Stomach (tissue), 8 donors: ENCODE measurements at regions not wholly inside any gene's neighbourhood (a gene's known extent, or its start where the extent isn't known, plus 50 kb on each side); places are given as distances from the start of the nearest gene placed in this dataset.
A peak's percentile ranks its signal among the peaks of the same experiment; 100 is the strongest.

Experiments used
- DNase-seq, 2 donors: peaks; one replicate each; pipeline versions ENCODE4 v3.0.0 to v3.0.0-alpha.2; 2013 to 2019
- H3K27ac ChIP-seq, 5 donors: fragments of 200-600 bp in 4 of 5; sonication (generic) in 4 of 5; one replicate each; pipeline ENCODE4 v1.5.1; 2013 to 2019; ENCODE audit warnings: mild to moderate bottlenecking in 1 of 5, moderate library complexity in 1 of 5
- H3K27me3 ChIP-seq, 3 donors: fragments of 200-600 bp; sonication (generic); one replicate each; pipeline ENCODE4 v1.5.1; 2017 to 2019; ENCODE audit warnings: mixed run types in 1 of 3
- H3K36me3 ChIP-seq, 4 donors: fragments of 200-600 bp; sonication (generic); 1 replicate in 3 of 4; 2 replicates in 1 of 4; pipeline ENCODE4 v1.5.1; 2016 to 2019
- H3K4me1 ChIP-seq, 4 donors: fragments of 200-600 bp; sonication (generic); one replicate each; pipeline ENCODE4 v1.5.1; 2016 to 2019
- H3K4me3 ChIP-seq, 4 donors: fragments of 200-600 bp; sonication (generic) in 3 of 4; one replicate each; pipeline ENCODE4 v1.5.1; 2016 to 2019; ENCODE audit warnings: mild to moderate bottlenecking in 1 of 4
- H3K9me3 ChIP-seq, 4 donors: fragments of 200-600 bp; sonication (generic); one replicate each; pipeline ENCODE4 v1.5.1; 2016 to 2019
- CTCF ChIP-seq, 7 experiments: fragments of 450-650 bp in 4 of 7; fragments of 200-600 bp in 3 of 7; sonication (generic) in 3 of 7; IDR thresholded peaks; one replicate each; pipeline ENCODE4 v1.5.1; 2016 to 2019; ENCODE audit warnings: antibody characterized with exemption in 7 of 7, control low read depth in 2 of 7, mild to moderate bottlenecking in 1 of 7
- EP300 ChIP-seq: sonication (generic); formaldehyde crosslinking; IDR thresholded peaks from one replicate; pipeline ENCODE4 v1.6.1; 2017; ENCODE audit warnings: antibody characterized with exemption
- POLR2A ChIP-seq, 4 donors: fragments of 450-650 bp; IDR thresholded peaks; one replicate each; pipeline ENCODE4 v1.6.1; 2016; ENCODE audit warnings: antibody characterized with exemption in 4 of 4, control low read depth in 2 of 4, mild to moderate bottlenecking in 1 of 4, moderate library complexity in 1 of 4
- POLR2AphosphoS5 ChIP-seq, 3 donors: sonication (generic); formaldehyde crosslinking; IDR thresholded peaks; one replicate each; pipeline ENCODE4 v1.6.1; 2016; ENCODE audit warnings: antibody characterized with exemption in 3 of 3
- WGBS, 5 donors: extraction: QIAGEN DNeasy Blood & Tissue Kit in 3 of 5; methylation state at CpG; one replicate each; pipeline versions ENCODE4 v1.1.5 to v1.1.7; 2013 to 2018; 5-methylcytosine and 5-hydroxymethylcytosine counted together
- intact Hi-C: fragments of 100-400 bp; cut with DNase I; formaldehyde crosslinking; loops from one replicate; pipeline ENCODE4 v1.15.1; 2023; ENCODE audit warnings: low total_unique reads
- donor health status: healthy with polysubstance abuse.
- donor health status: Bipolar disorder and iron deficiency.
- donor health status: healthy.

GRCh38 chr9:26746357-26747072, 146.1 kb downstream of the CAAP1 start:
- Histone ChIP-seq H3K36me3 (no peaks in the 10 kb centered on the region), H3K27ac (no peak overlapping the region), H3K27me3 (no peaks in the 10 kb centered on the region), H3K4me3 (no peak overlapping the region), H3K9me3 (no peaks in the 10 kb centered on the region), H3K4me1 (no peaks in the 10 kb centered on the region)
- intact Hi-C loops, result no loop called here
- DNase-seq, result peak in 1 of 2 donors; percentile 56
- no peak for TF ChIP-seq POLR2A (IDR thresholded peaks at IDR 0.05)
- no peak for TF ChIP-seq POLR2AphosphoS5 (IDR thresholded peaks at IDR 0.05)
- TF ChIP-seq EP300, result no peak
- no peak for TF ChIP-seq CTCF (IDR thresholded peaks at IDR 0.05)
- WGBS, 5 donors, result 68 to 78% (median 72%) methylated on average over 4 of the region's 4 CpGs

- DNase-seq, result no peak
- no peaks in the 10 kb centered on the region for H3K36me3 ChIP-seq
- no peaks in the 10 kb centered on the region for H3K27me3 ChIP-seq
- no peaks in the 10 kb centered on the region for H3K4me1 ChIP-seq
- WGBS, 5 donors, result 90 to 93% (median 92%) methylated on average over 4 of the region's 4 CpGs
- H3K4me3 ChIP-seq, result no peak overlapping the region
- H3K9me3 ChIP-seq, result no peaks in the 10 kb centered on the region
- intact Hi-C loops, result no loop called here
- TF ChIP-seq POLR2A (IDR thresholded peaks at IDR 0.05) (no peak), POLR2AphosphoS5 (IDR thresholded peaks at IDR 0.05) (no peak), EP300 (no peak), CTCF (IDR thresholded peaks at IDR 0.05) (no peak)
- no peak overlapping the region for H3K27ac ChIP-seq
Observed at GRCh38 chr9:26745111-26745510, 147.5 kb downstream of the CAAP1 start.

- no peak for TF ChIP-seq POLR2AphosphoS5 (IDR thresholded peaks at IDR 0.05)
- TF ChIP-seq EP300, result no peak
- peak in 5 of 7 experiments; percentile 13 to 78 (median 68) for TF ChIP-seq CTCF (IDR thresholded peaks at IDR 0.05)
- H3K36me3 ChIP-seq, result no peaks in the 10 kb centered on the region
- no peaks in the 10 kb centered on the region for H3K4me1 ChIP-seq
- no peak overlapping the region for H3K27ac ChIP-seq
- no peaks in the 10 kb centered on the region for H3K27me3 ChIP-seq
- DNase-seq, result peak in 1 of 2 donors; percentile 44
- WGBS, 5 donors, result 41 to 46% (median 42%) methylated on average over 2 of the region's 2 CpGs
- intact Hi-C loops, result loop anchor here (5.0 kb wide), 1 partner anchor 233 kb away; no protein-coding TSS in a partner anchor
- H3K4me3 ChIP-seq, result no peak overlapping the region
- peaks cover 0 to 6% (median 0%) of the 10 kb centered on the region in 4 donors for H3K9me3 ChIP-seq
Observed at GRCh38 chr9:26744191-26744965, 148.2 kb downstream of the CAAP1 start.

GRCh38 chr9:26742828-26743476, 149.7 kb downstream of the CAAP1 start:
- no peak for DNase-seq
- no peak for TF ChIP-seq POLR2A (IDR thresholded peaks at IDR 0.05)
- TF ChIP-seq EP300, result no peak
- TF ChIP-seq CTCF (IDR thresholded peaks at IDR 0.05), result no peak
- TF ChIP-seq POLR2AphosphoS5 (IDR thresholded peaks at IDR 0.05), result no peak
- Histone ChIP-seq H3K9me3 (peaks cover 0 to 12% (median 5%) of the 10 kb centered on the region in 4 donors), H3K27ac (no peak overlapping the region), H3K27me3 (no peaks in the 10 kb centered on the region), H3K4me3 (no peak overlapping the region), H3K4me1 (no peaks in the 10 kb centered on the region), H3K36me3 (no peaks in the 10 kb centered on the region)
- intact Hi-C loops, result loop anchor here (5.0 kb wide), 1 partner anchor 234 kb away; no protein-coding TSS in a partner anchor
- WGBS, 5 donors, result 9 to 59% (median 34%) methylated on average over 2 of the region's 2 CpGs
